ENCODE measurements at regions not wholly inside any gene's neighbourhood (a gene's known extent, or its start where the extent isn't known, plus 50 kb on each side); places are given as distances from the start of the nearest gene placed in this dataset.

GRCh38 chr21:32951041-32951440, 74.7 kb upstream of the OLIG2 start:
- no peak for TF ChIP-seq CTCF (conservative IDR thresholded peaks at IDR 0.05; ENCODE audit: low read length)
- TF ChIP-seq EZH2phosphoT487 (IDR thresholded peaks at IDR 0.05; ENCODE audit: borderline replicate concordance, low read depth, low read length): no peak
